ENCODE measurements at regions not wholly inside any gene's neighbourhood (a gene's known extent, or its start where the extent isn't known, plus 50 kb on each side); places are given as distances from the start of the nearest gene placed in this dataset.

DNA sequence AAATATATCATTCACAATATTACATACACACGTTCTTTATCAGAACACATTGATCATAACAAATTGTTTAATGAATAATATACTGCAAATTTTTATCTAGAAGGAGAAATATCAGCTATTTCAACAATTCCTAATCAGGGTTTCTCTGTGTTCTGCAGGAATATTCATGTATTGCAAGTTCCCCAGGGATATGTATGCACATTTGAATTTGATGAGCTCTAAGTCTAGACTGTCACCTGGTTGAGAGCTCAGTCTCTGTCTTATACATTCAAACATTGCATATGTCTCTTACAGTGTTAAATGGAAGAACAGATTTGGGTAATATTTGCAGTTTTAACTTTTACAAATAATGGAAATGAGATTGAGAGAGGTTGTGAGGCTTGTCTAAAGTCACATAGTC is 829.7 kb downstream of the CDH11 start:
- no peaks in the 10 kb centered on the region for H3K27me3 ChIP-seq (ENCODE audit: insufficient read depth, low read length)
- no peaks in the 10 kb centered on the region for H3K4me1 ChIP-seq (ENCODE audit: insufficient read depth, low read length)
- H3K4me2 ChIP-seq (ENCODE audit: insufficient read depth, insufficient read length, low read length), result no peak overlapping the region
- H3K36me3 Mint-ChIP-seq (ENCODE audit: insufficient read depth in 1 of 3, low read depth in 3 of 3), result no peaks in the 10 kb centered on the region
- no peak overlapping the region for H3K27ac Mint-ChIP-seq
- H3K9ac ChIP-seq (ENCODE audit: extremely low read depth, insufficient read length, low read length), result no peak overlapping the region
- H3K27ac ChIP-seq (ENCODE audit: insufficient read length, low read depth, low read length), result no peak overlapping the region
- H2AK5ac ChIP-seq (ENCODE audit: insufficient read length, low read length), result no peak overlapping the region
- no peaks in the 10 kb centered on the region for H3K79me2 ChIP-seq (ENCODE audit: insufficient read depth, low read length)
- no peak overlapping the region for H2BK12ac ChIP-seq (ENCODE audit: insufficient read length, low read depth, low read length)
- no peak overlapping the region for H2BK20ac ChIP-seq (ENCODE audit: low read depth, low read length, poor library complexity, severe bottlenecking)
- no peak overlapping the region for H3K56ac ChIP-seq (ENCODE audit: insufficient read length, low read depth, low read length)
- no peak overlapping the region for H2BK120ac ChIP-seq (ENCODE audit: low read depth, low read length, poor library complexity, severe bottlenecking)
- H3K9me3 ChIP-seq (ENCODE audit: control insufficient read depth, low read depth, low read length), result no peaks in the 10 kb centered on the region
- no peak overlapping the region for H4K5ac ChIP-seq (ENCODE audit: insufficient read length, low read depth, low read length)
- H3K23me2 ChIP-seq (ENCODE audit: insufficient read length, low read depth, low read length, poor library complexity, severe bottlenecking), result no peaks in the 10 kb centered on the region
- H3K4ac ChIP-seq (ENCODE audit: low read depth, low read length), result no peak overlapping the region
- no peak overlapping the region for H4K91ac ChIP-seq (ENCODE audit: insufficient read length, low read depth, low read length)
- H3T11ph ChIP-seq (ENCODE audit: low read length), result no peak overlapping the region
- no peak overlapping the region for H2AFZ ChIP-seq (ENCODE audit: low read length)
- H3K4me1 Mint-ChIP-seq, result peaks cover 4 to 12% of the 10 kb centered on the region in 2 experiments; a peak in 3 of 4 replicates
- H3K14ac ChIP-seq (ENCODE audit: insufficient read depth, low read length), result no peak overlapping the region
- H3K4me3 Mint-ChIP-seq, result no peak overlapping the region
- H3K79me1 ChIP-seq (ENCODE audit: insufficient read depth, low read depth, low read length, poor library complexity, severe bottlenecking), result no peaks in the 10 kb centered on the region
- no peaks in the 10 kb centered on the region for H3K9me3 Mint-ChIP-seq
- no peak overlapping the region for H2BK15ac ChIP-seq (ENCODE audit: low read depth, low read length)
- no peak overlapping the region for H3K23ac ChIP-seq (ENCODE audit: insufficient read length, low read depth, low read length)
- no peak for DNase-seq
- TF ChIP-seq, protein P1, sequence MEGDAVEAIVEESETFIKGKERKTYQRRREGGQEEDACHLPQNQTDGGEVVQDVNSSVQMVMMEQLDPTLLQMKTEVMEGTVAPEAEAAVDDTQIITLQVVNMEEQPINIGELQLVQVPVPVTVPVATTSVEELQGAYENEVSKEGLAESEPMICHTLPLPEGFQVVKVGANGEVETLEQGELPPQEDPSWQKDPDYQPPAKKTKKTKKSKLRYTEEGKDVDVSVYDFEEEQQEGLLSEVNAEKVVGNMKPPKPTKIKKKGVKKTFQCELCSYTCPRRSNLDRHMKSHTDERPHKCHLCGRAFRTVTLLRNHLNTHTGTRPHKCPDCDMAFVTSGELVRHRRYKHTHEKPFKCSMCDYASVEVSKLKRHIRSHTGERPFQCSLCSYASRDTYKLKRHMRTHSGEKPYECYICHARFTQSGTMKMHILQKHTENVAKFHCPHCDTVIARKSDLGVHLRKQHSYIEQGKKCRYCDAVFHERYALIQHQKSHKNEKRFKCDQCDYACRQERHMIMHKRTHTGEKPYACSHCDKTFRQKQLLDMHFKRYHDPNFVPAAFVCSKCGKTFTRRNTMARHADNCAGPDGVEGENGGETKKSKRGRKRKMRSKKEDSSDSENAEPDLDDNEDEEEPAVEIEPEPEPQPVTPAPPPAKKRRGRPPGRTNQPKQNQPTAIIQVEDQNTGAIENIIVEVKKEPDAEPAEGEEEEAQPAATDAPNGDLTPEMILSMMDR (conservative IDR thresholded peaks at IDR 0.05), result no peak
- H4K8ac ChIP-seq (replicated peaks; ENCODE audit: insufficient read length, low read depth, low read length), result no peak overlapping the region
- no peaks in the 10 kb centered on the region for H3K27me3 Mint-ChIP-seq (ENCODE audit: low read depth)
- H4K20me1 ChIP-seq (ENCODE audit: control insufficient read depth, insufficient read depth, insufficient read length), result no peaks in the 10 kb centered on the region
- no peak overlapping the region for H3K18ac ChIP-seq (ENCODE audit: insufficient read length, low read depth, low read length)
- WGBS (ENCODE audit: extremely low coverage, insufficient read length, low lambda C conversion rate), result no CpG with 5 or more reads among the region's 1 CpG
- H2BK5ac ChIP-seq (ENCODE audit: insufficient read length, low read length), result no peak overlapping the region

Measured in H9 (cell line).